Transverse colon (tissue), 4 donors: ENCODE measurements at regions not wholly inside any gene's neighbourhood (a gene's known extent, or its start where the extent isn't known, plus 50 kb on each side); places are given as distances from the start of the nearest gene placed in this dataset.

ENCODE experiments used
- DNase-seq: peaks from one replicate; pipeline ENCODE4 v3.0.0-alpha.2; 2019
- H3K27ac ChIP-seq, 4 donors: fragments of 200-600 bp; sonication (generic); 2 replicates each; pipeline ENCODE4 v1.5.1; 2016 to 2018; ENCODE audit warnings: inconsistent platforms in 4 of 4
- H3K27me3 ChIP-seq: fragments of 200-600 bp; sonication (generic); 2 replicates; pipeline ENCODE4 v1.5.1; 2017; ENCODE audit warnings: inconsistent platforms
- H3K36me3 ChIP-seq, 4 donors: fragments of 200-600 bp; sonication (generic); 2 replicates each; pipeline ENCODE4 v1.5.1; 2017 to 2019; ENCODE audit warnings: inconsistent platforms in 4 of 4
- H3K4me1 ChIP-seq, 4 donors: fragments of 200-600 bp; sonication (generic); 2 replicates each; pipeline ENCODE4 v1.5.1; 2017 to 2020; ENCODE audit warnings: inconsistent platforms in 4 of 4
- H3K4me3 ChIP-seq, 4 donors: fragments of 200-600 bp; sonication (generic); 1 replicate in 1 of 4; 2 replicates in 3 of 4; pipeline versions ENCODE4 v1.5.1 to v1.6.1; 2017 to 2019; ENCODE audit warnings: inconsistent platforms in 4 of 4
- H3K9me3 ChIP-seq, 2 donors: fragments of 200-600 bp; sonication (generic); 2 replicates each; pipeline ENCODE4 v1.5.1; 2017 to 2019; ENCODE audit warnings: inconsistent platforms in 2 of 2
- CTCF ChIP-seq, 5 experiments: fragments of 200-600 bp in 3 of 5; fragments of 450-650 bp in 2 of 5; sonication (generic) in 3 of 5; IDR thresholded peaks; 1 replicate in 2 of 5; 2 replicates in 3 of 5; pipeline ENCODE4 v1.5.1; 2016 to 2017; ENCODE audit warnings: antibody characterized with exemption in 5 of 5, inconsistent platforms in 3 of 5, mild to moderate bottlenecking in 2 of 5, moderate library complexity in 1 of 5
- EP300 ChIP-seq: sonication (generic); formaldehyde crosslinking; IDR thresholded peaks from one replicate; pipeline ENCODE4 v1.6.1; 2017; ENCODE audit warnings: antibody characterized with exemption, low read depth
- POLR2A ChIP-seq: fragments of 450-650 bp; IDR thresholded peaks from one replicate; pipeline ENCODE4 v1.6.1; 2016; ENCODE audit warnings: antibody characterized with exemption, mild to moderate bottlenecking, moderate library complexity
- POLR2AphosphoS5 ChIP-seq, 3 donors: sonication (generic); formaldehyde crosslinking; IDR thresholded peaks; one replicate each; pipeline ENCODE4 v1.6.1; 2016; ENCODE audit warnings: antibody characterized with exemption in 3 of 3
- WGBS, 2 donors: methylation state at CpG; one replicate each; pipeline ENCODE4 v1.1.5; 2018; ENCODE audit warnings: low coverage in 1 of 2; 5-methylcytosine and 5-hydroxymethylcytosine counted together
- in situ Hi-C, 4 donors: fragments of 200-750 bp; cut with MboI; loops; one replicate each; pipeline versions ENCODE4 v1.15.0 to v1.15.1; 2017; ENCODE audit warnings: low sequenced_read_pairs in 3 of 4, low pct_ligation_motif_present in 1 of 4, low pct_unique_long_range_greater_than_20kb in 1 of 4
- intact Hi-C: fragments of 100-400 bp; cut with DNase I; formaldehyde crosslinking; loops from one replicate; pipeline ENCODE4 v1.15.1; 2023; ENCODE audit warnings: low total_unique reads

DNA sequence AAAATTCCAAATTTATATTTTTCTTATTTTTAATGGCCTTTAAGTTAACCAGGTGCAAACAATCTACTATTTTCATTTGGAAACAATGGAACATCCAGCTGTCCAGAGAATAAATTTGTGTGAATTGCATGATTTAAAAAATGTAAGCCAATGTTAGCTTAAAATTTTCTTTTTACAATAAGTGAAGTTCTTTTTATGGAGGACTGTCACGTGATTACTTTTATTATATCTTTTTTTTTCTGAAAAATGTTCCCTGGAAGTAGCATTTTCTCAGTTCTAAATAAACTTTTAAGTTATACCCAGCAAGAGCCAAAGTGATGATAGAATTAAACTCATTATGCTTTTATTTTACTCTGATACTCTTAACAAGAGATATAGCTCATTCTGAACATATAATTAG, 267.7 kb upstream of the SLC35B3 start:
- in situ Hi-C loops, result no loop called here
- Histone ChIP-seq H3K9me3 (no peaks in the 10 kb centered on the region), H3K27ac (no peak overlapping the region), H3K36me3 (no peaks in the 10 kb centered on the region), H3K27me3 (no peaks in the 10 kb centered on the region), H3K4me1 (peaks cover 0 to under 1% (median 0%) of the 10 kb centered on the region in 4 donors), H3K4me3 (no peak overlapping the region)
- no peak for DNase-seq
- no peak for TF ChIP-seq POLR2A
- TF ChIP-seq POLR2AphosphoS5 (IDR thresholded peaks at IDR 0.05), result no peak
- TF ChIP-seq CTCF (IDR thresholded peaks at IDR 0.05), result no peak
- no peak for TF ChIP-seq EP300
- intact Hi-C loops, result no loop called here
- WGBS, 2 donors, result 66 to 71% methylated on average over 1 of the region's 1 CpG

GRCh38 chr6:8688821-8689220, 253.5 kb upstream of the SLC35B3 start:
- in situ Hi-C loops (no loop called here), intact Hi-C loops (no loop called here)
- DNase-seq, result no peak
- no peaks in the 10 kb centered on the region for H3K4me1 ChIP-seq
- no peaks in the 10 kb centered on the region for H3K9me3 ChIP-seq
- no peak for TF ChIP-seq POLR2A
- TF ChIP-seq POLR2AphosphoS5 (IDR thresholded peaks at IDR 0.05), result no peak
- no peak for TF ChIP-seq EP300
- TF ChIP-seq CTCF (IDR thresholded peaks at IDR 0.05), result no peak
- WGBS, 2 donors, result 40 to 65% methylated on average over 1 of the region's 1 CpG
- no peaks in the 10 kb centered on the region for H3K36me3 ChIP-seq
- H3K4me3 ChIP-seq, result no peak overlapping the region
- H3K27me3 ChIP-seq, result no peaks in the 10 kb centered on the region
- no peak overlapping the region for H3K27ac ChIP-seq

GRCh38 chr6:8686077-8686476, 250.7 kb upstream of the SLC35B3 start:
- no peaks in the 10 kb centered on the region for H3K36me3 ChIP-seq
- H3K4me3 ChIP-seq, result no peak overlapping the region
- H3K4me1 ChIP-seq, result no peaks in the 10 kb centered on the region
- DNase-seq, result no peak
- H3K9me3 ChIP-seq, result no peaks in the 10 kb centered on the region
- TF ChIP-seq EP300 (no peak), CTCF (IDR thresholded peaks at IDR 0.05) (no peak), POLR2A (no peak), POLR2AphosphoS5 (IDR thresholded peaks at IDR 0.05) (no peak)
- intact Hi-C loops (no loop called here), in situ Hi-C loops (no loop called here)
- 83 to 91% methylated on average over 3 of the region's 3 CpGs for WGBS, 2 donors
- no peak overlapping the region for H3K27ac ChIP-seq
- no peaks in the 10 kb centered on the region for H3K27me3 ChIP-seq

- Histone ChIP-seq H3K27me3 (no peaks in the 10 kb centered on the region), H3K4me3 (no peak overlapping the region), H3K4me1 (no peaks in the 10 kb centered on the region), H3K27ac (no peak overlapping the region), H3K9me3 (no peaks in the 10 kb centered on the region), H3K36me3 (no peaks in the 10 kb centered on the region)
- in situ Hi-C loops (no loop called here), intact Hi-C loops (no loop called here)
- no peak for TF ChIP-seq CTCF (IDR thresholded peaks at IDR 0.05)
- TF ChIP-seq POLR2A, result no peak
- no peak for TF ChIP-seq EP300
- no peak for TF ChIP-seq POLR2AphosphoS5 (IDR thresholded peaks at IDR 0.05)
- WGBS, 2 donors, result 65 to 67% methylated on average over 1 of the region's 1 CpG
- no peak for DNase-seq
These were observed 247.9 kb upstream of the SLC35B3 start for GRCh38 chr6:8683204-8683603.
